NCI-H1694 (cell line): ENCODE measurements at regions not wholly inside any gene's neighbourhood (a gene's known extent, or its start where the extent isn't known, plus 50 kb on each side); places are given as distances from the start of the nearest gene placed in this dataset.
"Not testable (repeated sequence)": the region's sequence is repeated elsewhere in the genome, so short reads cannot be mapped to it uniquely, and the experiment has no call there.

Experiments used
- DNase-seq: peaks from one replicate; lab custom pipeline; 2025; lab: John Stamatoyannopoulos, UW

DNA sequence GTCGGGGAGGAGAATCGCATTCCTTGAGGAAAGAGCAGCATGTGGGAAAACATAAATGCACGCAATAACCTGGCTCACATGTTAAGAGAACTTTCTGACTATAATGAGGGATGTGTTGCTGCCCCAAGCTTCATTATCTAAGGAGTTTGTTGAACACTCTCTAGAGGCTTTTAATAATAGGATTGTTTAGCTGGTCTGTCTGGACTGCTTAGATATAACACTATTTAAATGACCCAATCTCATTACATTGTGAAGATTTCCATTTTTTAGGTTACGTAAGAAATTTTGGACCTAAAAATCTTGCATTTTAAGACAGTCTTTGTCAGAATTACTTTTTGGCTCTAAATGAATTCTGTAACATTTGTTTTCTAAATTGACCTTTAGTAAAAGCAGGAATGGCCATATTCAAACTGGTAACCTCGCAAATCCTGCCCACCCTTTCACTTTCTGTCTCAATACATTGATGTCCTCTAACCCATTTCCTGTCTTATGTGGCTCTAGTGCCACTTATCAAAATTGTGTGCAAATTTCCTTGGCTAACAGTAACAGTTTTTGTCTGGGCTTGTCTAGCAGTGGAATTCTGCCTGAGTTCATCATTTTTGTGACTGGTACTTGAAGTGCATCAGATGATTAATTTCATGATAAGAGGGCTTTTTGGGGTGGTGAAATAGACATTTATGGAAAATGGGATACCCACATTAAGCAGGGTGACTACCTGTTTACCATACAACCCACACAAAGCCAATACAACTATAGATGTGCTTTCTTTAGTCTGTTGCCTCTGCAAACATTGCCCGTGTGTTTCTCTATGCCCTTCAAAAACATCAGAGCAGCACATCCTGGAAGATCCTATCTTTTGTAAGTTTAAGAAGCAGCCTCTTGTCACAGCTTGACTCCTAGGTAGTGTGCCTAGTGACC, 61.6 kb upstream of the IKBKE start:
- not testable (repeated sequence) for DNase-seq

DNA sequence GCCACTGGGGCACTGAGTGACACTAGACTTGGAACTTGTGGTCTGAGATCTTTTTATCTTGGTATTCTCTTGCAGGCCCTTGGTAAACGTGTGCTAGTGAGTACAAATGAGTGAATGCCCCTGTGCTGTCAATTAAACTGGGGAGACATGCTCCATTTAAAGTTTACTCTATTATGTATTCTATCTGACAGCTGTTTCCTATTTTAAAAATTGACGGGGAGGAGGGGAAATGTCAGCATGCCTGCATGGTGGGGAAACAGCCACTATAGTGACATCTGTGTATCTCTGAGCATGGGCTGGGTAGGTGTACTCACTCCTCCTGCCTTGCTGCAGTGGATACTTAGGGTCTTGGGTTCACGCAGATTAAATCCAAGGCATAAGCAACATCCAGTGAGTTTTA, 59.0 kb upstream of the IKBKE start:
- peak; percentile 87 for DNase-seq

DNA sequence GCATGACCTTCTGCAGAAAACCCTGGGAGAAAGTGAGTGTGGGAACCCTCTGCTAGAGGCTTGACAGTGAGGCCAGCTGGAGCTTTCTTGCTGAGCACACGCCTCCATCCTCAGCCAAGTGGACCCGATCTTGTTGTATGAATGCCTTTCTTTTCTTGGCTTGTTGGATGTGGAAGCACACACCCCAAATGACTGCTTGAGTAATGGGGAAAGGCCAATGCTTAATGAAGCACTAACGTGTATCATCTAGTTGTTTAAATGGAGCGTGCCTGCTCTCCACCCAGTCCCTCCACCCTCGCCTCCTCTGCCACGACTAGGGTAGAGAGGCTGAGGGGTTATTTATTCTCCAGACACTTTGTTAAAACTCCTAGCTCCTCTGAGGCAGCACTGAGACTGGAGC, 54.3 kb upstream of the IKBKE start:
- no peak for DNase-seq

DNA sequence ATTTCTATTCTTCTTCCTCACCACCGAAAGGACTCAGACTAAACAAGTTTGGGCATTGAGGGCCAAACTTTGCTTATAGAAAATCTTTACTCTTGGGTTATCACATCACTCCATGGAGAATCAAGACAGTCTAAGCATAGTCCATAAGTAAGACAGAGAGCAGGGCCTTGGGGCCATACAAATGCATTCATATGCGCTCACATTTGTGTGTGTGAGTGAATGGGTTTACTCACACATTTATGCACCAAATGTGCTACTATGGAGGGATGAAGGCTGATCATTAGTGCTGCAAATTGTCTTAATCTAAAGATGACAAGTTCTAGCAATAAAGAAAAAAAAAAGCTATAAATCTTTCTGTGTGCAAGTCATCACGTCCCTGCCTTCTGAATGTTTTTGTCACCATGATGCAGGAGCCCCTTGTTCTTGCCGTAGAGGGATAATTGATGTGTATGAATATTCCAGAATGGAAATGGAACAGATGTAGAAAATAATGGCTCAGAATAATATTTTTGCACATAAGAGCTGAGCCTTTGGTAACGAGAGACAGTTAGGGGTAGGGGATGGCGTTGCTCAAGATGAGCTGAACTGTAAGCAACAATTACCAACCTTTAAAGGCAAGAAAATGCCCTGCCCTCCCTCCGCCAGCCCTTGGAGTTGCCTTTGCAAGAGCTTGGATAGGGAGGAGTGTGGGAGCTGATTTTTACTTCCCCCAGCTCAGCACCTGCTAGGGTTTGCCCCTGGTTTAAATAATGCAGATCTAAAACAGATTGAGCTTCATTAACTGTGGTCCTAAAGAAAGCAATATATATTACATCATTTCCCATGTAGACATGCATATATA, 52.3 kb upstream of the IKBKE start:
- DNase-seq = no peak

DNA sequence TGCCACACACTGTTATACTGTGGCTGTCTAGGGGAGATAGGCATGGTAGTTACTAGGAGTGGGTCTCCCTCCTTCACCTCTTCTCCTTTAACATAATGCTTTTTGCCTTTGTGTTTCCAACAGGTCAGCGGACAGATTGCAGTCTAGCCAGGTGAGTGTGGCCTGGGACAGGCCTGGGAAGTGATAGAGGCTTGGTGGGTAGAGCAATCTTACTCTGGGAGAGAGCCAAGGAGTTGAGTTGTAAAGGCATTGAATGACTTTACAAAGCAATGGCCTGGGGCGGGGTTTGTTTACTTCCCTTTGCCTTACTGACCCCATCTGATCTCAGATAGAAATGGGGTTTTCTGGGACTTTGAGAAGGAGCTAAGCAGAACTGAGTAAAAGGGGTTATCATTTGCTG, 51.0 kb upstream of the IKBKE start:
- DNase-seq = no peak

DNA sequence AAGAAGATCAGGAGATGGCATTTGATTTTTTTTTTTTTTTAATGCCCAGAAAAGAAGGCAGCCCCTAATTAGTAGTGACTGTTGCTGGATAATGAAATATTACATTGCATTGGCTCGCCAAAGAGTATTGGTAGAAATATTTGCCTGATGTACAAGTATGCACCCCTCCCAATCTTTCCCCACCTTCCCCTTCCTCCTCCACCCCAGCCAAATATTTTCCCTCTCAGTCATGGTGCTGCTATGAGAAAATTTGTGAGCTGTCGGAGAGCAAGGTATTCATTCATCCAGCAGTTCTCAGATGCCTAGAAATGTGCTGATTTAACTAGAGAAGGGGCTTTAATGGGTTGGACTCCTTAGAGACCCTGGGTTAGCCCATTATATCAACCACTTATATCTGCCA, 50.5 kb upstream of the IKBKE start:
- no peak for DNase-seq

DNA sequence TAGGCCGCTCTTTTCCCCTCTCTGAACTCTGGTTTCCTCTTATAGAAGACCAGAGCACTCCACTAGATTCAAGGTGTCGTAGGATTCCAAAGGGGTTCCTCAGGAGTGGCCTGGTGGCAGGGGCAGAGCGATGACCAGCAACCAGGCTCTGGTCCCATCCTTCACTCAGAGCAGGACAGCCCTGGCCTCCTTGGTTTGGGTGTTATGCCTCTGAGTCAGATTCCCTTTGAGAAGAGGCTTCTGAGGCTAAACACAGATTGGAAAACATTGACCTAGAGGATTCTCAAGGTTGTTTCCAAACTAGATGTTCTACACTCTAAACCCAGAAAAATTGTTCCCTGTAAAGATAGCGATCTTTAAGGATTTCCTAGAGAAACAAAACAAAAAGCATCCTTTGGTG, 49.8 kb upstream of the IKBKE start:
- no peak for DNase-seq
